ENCODE measurements at regions not wholly inside any gene's neighbourhood (a gene's known extent, or its start where the extent isn't known, plus 50 kb on each side); places are given as distances from the start of the nearest gene placed in this dataset.
"Not testable (repeated sequence)": the region's sequence is repeated elsewhere in the genome, so short reads cannot be mapped to it uniquely, and the experiment has no call there.

DNA sequence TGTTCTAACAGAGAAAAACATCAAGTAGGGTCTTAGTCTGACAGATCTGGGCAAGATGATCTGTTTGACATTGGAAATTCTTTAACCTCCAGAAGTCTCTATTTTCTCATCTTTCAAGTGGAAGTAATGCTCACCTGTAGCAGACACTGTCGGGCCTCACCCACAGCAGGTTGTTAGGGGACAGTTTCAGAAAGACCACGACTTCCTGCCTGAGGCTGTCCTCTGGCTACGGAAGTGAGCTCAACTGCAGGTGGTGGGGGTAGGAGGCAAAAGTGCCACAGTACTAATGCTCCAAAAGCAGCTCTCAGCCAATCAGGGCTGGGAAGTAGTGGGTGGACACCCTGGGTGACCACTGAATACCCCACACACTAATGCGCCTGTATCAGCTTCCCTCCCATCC is 111.4 kb upstream of the TOPAZ1 start:
- DNase-seq (ENCODE audit: low spot score), result no peak

DNA sequence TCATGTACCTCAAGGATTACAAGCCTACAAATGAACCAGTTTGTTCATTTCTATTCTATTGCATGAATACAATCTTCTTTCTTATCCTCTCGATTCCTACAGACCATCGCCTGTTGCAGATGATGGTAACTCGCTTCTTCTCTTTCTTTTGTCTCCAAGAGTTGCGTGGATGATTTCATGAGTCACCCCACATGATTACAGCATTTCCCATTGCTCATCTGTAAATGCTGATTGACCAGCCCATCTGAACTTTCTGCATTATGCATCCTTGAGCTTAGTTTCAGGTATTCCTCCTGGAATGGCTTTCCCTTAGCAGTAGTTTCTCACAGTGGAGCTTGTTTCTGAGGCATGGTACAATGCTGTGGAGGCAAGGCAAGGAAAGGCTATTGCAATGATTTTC is 109.6 kb upstream of the TOPAZ1 start:
- DNase-seq (ENCODE audit: low spot score), result no peak

DNA sequence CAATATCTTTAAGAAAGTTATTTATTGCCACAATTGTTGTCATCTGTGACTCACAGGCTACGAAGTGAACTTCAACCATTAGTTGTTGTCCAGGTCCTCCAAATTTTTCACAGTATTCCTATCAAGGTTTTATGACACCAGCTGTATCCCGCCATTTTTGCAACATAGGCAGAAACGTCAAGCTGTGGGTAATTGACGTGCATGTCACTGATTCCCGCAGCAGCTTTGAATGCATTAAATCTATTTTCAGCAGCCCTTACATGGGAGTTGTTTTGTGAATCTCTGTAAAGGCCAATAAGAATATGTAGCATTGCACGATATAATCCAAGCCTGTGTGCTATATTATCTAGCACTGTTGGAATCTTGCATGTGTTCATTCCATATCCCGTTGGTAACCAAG is 109.1 kb upstream of the TOPAZ1 start:
- no peak for DNase-seq (ENCODE audit: low spot score)

DNA sequence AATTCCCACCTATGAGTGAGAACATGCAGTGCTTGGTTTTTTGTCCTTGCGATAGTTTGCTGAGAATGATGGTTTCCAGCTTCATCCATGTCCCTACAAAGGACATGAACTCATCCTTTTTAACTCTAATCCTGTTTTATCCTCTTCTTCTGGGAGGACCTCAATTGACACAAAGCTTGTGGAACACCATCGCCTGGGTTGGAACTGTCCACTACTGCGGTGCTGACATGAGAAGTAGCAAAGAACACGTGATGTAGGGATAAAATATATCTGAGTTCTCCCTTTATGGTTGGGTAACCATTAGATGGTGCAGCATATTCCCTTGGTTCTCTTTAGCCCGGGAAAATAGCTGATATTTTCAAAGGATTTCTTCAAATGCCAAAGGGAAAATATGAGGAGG is 105.3 kb upstream of the TOPAZ1 start:
- DNase-seq (ENCODE audit: low spot score), result no peak

DNA sequence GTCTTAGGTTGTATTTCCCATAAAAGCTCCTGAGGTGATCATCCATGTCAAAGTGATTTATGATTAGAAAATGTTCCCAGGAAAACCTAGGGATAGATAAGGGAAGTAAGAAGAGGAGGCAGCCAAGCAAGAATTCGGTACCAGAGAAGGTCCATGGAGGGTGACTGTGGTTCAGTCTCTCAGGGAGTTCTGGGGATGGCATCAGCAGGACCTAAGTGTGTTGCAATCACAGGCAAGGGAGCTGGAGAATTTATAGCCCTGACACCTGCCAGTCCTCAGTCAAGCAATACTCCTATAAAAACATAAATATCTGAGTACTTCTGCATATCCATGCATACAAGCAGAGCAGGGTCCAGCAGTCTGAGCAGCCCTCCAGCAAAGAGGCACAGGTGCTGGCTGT is 95.6 kb upstream of the TOPAZ1 start:
- no peak for DNase-seq (ENCODE audit: low spot score)

DNA sequence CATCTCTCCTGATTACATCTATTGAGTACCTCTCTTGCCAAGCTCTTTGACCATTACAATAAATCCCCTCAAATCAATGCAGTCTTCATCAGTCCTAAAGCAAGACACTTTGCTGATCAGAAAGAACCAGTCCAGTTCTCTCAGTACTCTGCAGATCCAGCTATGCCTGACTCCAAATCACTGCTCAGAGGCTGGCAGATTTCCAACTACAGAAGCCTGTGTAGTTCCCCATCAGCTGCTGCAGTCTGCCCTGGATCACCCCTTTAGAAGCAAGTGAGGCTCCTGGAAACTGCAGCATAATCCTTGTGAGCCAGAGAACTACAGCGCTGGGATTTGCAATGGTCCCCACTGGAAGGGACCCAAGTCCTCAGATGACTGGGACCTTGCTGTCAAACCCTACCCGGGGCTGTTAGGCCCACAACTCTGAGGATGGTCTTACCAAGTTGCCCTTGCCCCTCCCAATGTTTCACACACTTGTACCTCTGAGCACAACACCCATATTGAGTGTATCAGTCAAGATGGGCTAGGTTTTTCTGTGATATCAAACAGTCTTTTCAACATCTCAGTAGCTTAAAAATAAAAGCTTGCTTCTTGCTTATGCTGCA is 81.9 kb upstream of the TOPAZ1 start:
- DNase-seq (ENCODE audit: low spot score), result no peak

DNA sequence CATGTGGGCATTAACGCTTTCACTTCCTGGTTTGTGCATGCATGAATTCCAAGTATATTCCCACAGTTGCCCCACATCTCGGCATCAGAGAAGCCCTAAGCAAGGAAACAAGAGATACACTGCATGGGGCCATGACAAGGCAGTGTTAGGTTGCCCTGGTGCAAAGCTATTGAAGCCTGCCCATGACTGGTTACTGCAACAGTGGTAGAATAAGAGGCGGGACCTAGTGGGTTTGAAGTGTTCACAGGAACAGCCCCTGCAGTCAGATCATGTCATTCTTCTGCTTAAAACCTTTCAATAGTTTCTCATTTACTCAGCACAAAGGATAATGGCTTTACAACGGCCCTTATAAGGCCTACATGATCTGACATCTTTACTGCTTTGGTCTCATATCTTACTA is 80.9 kb upstream of the TOPAZ1 start:
- no peak for DNase-seq (ENCODE audit: low spot score)

DNA sequence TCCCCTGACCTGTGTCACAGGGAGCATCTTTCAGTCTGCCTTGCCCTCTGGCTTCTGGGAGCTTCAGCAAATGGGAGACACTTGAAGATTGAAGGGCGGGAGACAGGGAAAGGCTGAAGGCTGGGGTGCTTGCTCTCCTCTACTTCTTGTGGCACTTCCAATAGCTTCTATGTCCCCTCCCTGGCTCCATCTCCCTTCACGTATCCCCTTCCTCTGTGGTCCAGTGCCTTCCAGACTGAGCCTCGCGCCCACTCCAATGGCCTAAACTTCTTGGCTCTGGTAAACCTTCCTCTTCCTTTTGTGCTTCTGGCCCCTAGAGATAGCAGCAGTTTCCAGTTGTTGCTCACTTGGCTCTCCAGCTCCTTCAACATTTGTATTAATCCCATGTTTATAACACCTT is 69.8 kb upstream of the TOPAZ1 start:
- DNase-seq (ENCODE audit: low spot score), result no peak

DNA sequence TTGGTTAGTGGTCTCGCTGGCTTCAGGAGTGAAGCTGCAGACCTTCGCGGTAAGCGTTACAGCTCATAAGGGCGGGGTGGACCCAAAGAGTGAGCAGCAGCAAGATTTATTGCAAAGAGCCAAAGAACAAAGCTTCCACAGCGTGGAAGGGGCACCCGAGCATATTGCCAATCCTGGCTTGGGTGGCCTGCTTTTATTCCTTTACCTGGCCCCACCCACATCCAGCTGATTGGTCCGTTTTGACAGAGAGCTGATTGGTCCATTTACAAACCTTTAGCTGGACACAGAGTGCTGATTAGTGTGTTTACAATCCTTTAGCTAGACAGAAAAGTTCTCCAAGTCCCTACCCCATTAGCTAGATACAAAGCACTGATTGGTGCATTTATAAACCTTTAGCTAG is 69.0 kb upstream of the TOPAZ1 start:
- not testable (repeated sequence) for DNase-seq (ENCODE audit: low spot score)

DNA sequence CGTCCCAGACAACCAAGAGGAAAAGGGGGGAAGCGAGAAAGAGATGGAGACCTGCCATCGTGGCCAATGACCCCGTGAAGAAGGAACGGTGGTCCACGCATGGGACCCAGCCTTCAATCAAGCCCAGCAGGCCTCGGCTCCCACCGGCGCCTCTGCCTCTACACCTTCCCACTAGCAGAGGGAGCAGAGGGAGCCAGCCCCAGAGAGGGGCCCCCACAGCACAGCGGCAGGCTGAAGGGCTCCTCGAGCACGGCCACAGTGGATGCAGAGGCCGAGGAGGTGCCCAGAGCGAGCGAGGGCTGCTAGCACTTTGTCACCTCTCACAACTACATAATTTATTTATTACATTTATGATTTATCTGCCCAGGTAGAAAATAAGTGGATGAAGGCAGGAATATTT is 68.4 kb upstream of the TOPAZ1 start:
- DNase-seq (ENCODE audit: low spot score), result no peak

DNA sequence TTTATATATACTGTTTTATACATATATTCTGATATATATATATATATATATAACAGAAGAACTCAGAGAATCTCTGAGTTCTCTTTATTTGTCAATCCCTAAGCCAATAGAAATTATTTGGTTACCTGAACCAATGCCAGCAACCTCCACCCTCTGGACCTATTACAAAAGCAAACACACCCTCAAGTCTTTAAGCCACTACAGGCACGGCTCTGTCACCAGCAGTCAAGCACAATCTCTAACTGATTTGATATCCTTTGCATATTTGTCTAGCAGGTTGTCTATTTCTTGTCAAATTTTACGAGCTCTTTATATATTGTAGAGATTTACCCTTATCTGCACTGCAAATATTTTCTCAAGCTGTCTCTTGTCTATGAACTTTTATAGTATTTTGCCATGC is 66.6 kb upstream of the TOPAZ1 start:
- no peak for DNase-seq (ENCODE audit: low spot score)

DNA sequence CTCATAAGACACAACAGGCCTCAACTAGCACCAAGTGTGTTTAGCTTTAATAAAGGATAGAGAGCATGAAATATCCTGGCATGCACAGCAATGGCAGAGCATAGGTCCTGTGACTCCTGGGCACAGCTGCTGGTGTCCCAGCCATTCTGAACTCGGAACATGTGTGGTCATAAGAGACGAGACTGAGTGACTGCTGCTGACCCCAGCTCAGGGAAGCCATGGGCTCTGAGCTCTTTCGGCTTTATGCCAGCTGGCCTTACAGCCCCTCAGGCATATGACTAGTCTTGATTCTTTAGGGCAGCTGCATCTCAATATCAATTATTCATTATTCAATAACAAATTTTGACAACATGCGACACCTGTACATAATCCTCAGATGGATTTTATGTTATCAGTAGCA is 62.4 kb upstream of the TOPAZ1 start:
- DNase-seq (ENCODE audit: low spot score), result no peak

DNA sequence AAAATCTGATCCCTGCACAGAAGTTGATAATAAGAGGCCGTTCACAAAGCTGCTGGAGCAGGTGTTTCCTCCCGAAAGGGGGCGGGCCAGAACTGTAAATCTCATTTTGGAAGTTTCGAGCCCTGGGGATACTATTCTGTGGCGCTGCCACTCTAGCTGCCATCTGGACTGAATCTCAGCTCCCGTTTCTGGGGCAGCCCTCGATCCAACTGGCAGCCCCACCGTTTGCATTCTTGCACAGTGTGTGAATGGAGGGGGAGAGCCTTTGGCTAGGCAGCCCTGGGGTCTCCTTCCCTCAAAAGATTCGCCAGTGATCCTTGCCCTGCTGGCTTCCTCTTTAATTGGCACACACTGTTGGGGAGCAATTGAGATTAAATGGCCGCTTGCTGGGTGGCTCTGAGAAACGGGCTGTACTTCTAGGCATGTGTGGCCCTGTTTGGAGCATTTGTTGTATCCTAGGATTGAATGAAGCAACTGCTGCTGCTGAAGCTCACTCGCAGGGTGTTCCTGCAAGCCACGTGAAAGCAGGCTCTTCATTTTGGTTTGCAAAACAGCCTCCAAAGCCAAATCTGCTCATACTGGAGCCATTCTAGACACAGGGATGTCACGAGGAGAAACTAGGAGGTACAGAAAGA is 57.2 kb upstream of the TOPAZ1 start:
- DNase-seq (ENCODE audit: low spot score), result no peak

DNA sequence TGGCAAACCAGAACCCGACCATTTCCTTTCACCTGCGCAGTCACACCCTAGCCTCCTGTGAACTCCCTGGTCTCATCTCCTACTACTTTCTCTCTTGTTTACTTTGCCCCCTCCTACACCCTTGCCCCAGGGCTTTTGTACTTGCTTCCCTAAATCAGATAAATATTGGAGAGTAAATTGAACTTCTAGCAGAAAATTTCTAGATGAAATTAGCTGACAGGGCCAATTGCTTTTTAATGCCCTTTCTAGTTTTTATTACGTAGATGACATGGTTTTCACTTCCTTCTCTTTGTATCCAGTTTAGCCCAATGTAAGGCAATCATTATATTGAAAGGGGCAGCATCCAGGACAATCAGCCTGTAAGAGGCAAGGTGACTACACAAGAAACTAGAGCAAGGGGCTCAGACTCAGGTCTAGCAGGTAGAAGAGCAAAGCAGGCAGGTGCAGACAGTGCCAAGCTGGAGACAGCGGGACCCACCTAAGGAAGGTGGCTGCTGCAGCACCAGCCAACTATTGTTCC is 56.2 kb upstream of the TOPAZ1 start:
- no peak for DNase-seq (ENCODE audit: low spot score)

DNA sequence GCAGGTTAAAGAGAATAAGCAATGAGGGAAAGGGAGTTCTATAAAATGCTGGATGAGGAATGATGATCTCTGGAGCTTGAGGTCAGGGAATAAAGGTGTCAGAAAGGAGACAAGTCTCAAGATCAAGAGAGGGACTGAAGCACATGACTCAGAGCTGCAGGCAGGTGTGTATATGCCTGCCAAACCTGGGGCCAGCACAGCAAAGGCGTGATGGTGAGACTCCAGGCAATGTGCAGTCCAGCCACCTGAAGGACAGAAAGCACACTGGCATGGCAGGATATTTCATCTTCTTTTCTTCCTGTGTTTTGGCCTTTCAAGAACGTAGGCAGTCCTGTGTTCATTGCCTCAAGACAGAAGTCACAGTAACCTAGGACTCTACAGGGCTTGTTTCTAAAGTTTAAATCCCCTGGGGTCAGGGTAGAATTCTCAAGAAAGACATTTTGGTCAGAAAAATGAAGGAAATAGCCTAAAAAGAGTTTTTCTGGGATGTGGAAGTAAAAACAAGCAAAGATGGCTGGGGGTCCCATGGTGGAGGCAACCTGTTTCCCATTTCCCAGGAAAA is 55.5 kb upstream of the TOPAZ1 start:
- no peak for DNase-seq (ENCODE audit: low spot score)

DNA sequence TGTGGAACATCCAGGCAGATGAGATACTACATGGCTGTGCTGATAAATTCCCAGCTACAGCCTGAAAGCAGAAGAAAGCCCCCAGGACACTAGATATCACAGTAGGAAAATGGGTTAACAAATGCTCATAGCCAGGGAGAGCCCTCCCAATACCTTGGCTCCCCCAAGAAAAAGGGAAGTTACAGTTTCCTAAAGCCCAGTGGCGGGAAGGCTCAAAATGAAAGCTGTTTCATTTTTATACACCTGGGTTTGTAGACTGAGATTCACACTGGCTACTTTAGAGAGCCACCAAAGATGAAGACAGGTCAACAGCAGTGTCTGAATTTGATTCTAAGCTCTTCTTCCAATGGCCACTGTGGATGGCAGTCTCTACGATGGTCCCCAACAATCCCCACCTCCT is 55.0 kb upstream of the TOPAZ1 start:
- no peak for DNase-seq (ENCODE audit: low spot score)

Measured in kidney tubule cell (primary cell).